GM20000 (cell line): ENCODE measurements at regions not wholly inside any gene's neighbourhood (a gene's known extent, or its start where the extent isn't known, plus 50 kb on each side); places are given as distances from the start of the nearest gene placed in this dataset.

ENCODE experiments used
- DNase-seq: peaks from one replicate; pipeline ENCODE4 v3.0.0; 2012; ENCODE audit warnings: low spot score
- CTCF ChIP-seq: IDR thresholded peaks from 2 replicates; pipeline ENCODE4 v1.5.1; 2012; ENCODE audit warnings: mild to moderate bottlenecking, control low read depth; ENCODE audit errors: extremely low read depth, missing control alignments

DNA sequence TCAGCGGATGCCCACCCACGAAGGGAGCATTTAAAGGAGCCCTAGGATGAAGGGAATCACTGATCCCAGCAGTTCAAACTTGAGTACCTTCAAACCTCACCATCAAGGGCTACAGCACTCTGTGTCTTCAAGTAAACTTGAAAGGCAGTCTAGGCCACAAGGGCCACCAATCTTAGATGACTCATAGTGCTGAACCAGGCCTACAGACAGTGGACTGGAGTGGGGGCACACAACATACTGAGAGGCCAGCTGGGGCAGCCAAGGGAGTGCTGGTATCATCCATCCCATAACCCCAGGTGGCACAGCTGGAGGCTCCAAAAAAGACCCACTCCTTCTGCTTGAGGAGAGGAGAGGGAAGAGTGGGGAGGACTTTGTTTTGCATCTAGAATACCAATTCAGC lies 345.4 kb downstream of the DUSP10 start:
- no peak for TF ChIP-seq CTCF

GRCh38 chr1:221397141-221397540 lies 344.7 kb downstream of the DUSP10 start:
- DNase-seq: no peak
- TF ChIP-seq CTCF: no peak

More for the DNA sequence above, 345.4 kb downstream of the DUSP10 start:
- no peak for DNase-seq

DNA sequence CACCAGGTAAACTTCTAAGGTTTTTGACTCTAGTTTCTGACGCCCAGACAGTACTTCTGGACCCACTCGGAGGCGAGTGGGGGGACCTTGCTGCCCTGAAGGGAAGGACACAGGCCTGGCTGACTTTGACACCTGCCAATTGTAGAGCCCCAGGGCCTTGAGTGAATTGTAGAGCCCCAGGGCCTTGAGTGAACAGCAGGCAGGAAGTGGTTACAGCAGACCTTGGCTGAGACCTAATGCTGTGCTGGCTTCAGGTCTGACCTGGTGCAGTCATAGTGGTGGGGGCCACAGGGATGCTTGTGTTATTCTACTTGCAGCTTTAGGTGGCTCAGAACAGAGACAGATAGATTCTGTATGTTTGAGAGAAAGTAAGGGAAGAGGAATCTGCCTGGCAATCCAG lies 344.3 kb downstream of the DUSP10 start:
- no peak for TF ChIP-seq CTCF
- no peak for DNase-seq

GRCh38 chr1:221405146-221405545 lies 336.7 kb downstream of the DUSP10 start:
- no peak for TF ChIP-seq CTCF
- DNase-seq: no peak

GRCh38 chr1:221408117-221408803 lies 333.6 kb downstream of the DUSP10 start:
- no peak for DNase-seq
- TF ChIP-seq CTCF: no peak

DNA sequence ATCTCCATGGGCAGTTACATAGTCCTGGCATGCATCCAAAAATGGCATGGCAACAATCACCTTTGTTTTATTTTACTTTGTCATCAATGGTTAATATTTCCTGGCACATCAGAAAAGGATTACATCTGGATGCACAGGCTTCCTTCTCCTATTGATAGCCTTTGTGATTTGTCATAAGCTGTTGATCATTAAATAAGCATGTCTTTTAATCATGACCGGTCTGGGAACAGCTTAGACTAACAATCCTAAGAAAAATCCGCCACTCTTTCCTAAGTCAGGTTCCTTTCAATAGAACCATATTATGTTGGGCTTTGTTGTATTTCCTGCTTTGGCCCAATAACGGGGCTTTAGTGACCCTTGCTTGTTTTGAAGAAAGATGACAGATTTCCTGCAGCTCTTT lies 330.6 kb downstream of the DUSP10 start:
- no peak for TF ChIP-seq CTCF
- DNase-seq: no peak

DNA sequence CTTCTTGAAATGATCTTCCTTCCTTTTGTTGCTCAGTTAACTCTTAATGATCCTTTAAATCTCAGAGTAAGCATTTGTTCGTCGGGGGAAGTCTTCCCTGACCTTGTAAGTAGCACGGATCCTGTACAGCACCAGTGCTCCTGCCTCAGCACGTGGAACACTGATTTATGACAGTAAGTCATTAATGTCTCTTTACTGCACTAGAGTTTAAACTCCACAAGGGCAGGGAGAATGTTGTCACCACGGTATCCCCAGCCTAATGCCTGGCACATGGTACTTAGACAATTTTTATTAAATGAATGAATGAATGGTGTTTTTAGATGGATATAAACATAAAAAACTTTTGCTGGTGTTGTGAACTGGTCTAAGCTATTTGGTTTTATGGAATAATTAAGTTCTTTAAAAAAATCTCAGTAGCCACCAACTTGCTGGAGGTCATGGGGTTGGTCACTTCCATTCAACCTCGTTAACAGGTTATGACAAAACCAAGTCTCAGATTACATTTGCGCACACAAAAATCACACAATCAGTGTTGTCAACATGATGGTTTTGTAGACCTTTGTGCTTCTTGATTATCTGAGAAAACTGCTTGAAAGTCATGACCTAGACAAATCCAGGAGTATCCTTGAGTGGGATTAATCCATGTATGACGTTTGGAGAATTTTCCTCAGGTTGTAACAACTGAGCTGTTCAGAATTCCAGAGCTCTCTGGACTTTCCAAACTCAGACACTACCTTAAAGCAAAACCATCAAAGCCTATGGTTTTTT lies 326.9 kb downstream of the DUSP10 start:
- DNase-seq: no peak
- no peak for TF ChIP-seq CTCF
